ENCODE measurements at regions not wholly inside any gene's neighbourhood (a gene's known extent, or its start where the extent isn't known, plus 50 kb on each side); places are given as distances from the start of the nearest gene placed in this dataset.
"Not testable (repeated sequence)": the region's sequence is repeated elsewhere in the genome, so short reads cannot be mapped to it uniquely, and the experiment has no call there.

- TF ChIP-seq CTCF, POLR2A, POLR2AphosphoS5, EP300 (IDR thresholded peaks at IDR 0.05): not testable (repeated sequence)
These were observed 60.4 kb upstream of the NAA35 start for GRCh38 chr9:85880507-85880906.
